ENCODE measurements at regions not wholly inside any gene's neighbourhood (a gene's known extent, or its start where the extent isn't known, plus 50 kb on each side); places are given as distances from the start of the nearest gene placed in this dataset.

DNA sequence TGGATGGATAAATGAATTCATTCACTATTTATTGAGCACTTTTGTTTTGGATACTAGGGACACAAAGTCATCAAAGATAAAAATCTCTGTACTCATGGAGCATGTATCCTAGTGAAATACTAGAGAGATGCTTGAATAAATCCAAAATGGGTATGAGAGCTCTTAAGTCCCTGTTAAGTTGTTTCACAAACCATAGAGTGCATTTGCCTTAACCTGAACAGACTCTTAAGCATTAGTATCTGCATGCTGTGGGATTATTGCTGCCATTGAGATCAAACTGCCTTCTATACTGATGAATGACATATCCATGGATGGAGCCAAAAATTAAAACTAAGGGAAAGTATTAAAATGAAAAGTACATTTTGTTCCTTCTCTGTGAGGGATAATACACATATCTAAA lies 206.5 kb upstream of the KRR1 start:
- Histone ChIP-seq H3K9me2 (ENCODE audit: insufficient read depth, low read length) (no peaks in the 10 kb centered on the region), H3K4me2 (ENCODE audit: low read length) (no peak overlapping the region), H2AFZ (ENCODE audit: low read depth, low read length) (no peak overlapping the region), H3K4me3 (ENCODE audit: low read length) (no peak overlapping the region), H3K9ac (ENCODE audit: low read length) (no peak overlapping the region), H3F3A (ENCODE audit: insufficient read depth, low read length, poor library complexity, severe bottlenecking) (no peaks in the 10 kb centered on the region), H3K36me3 (ENCODE audit: insufficient read depth, low read length) (no peaks in the 10 kb centered on the region), H3K79me2 (replicated peaks; ENCODE audit: insufficient read depth, low read length) (no peaks in the 10 kb centered on the region), H3K27ac (ENCODE audit: low read length) (no peak overlapping the region), H4K20me1 (ENCODE audit: insufficient read depth) (no peaks in the 10 kb centered on the region), H3K9me3 (ENCODE audit: low read length) (no peaks in the 10 kb centered on the region), H3K27me3 (ENCODE audit: insufficient read depth, low read depth, low read length) (no peaks in the 10 kb centered on the region)
- TF ChIP-seq TAF1 (IDR thresholded peaks at IDR 0.05; ENCODE audit: low read depth) (no peak), EZH2 (IDR thresholded peaks at IDR 0.05; ENCODE audit: borderline replicate concordance, insufficient read depth, low read length, poor library complexity, severe bottlenecking) (no peak), SMC3 (conservative IDR thresholded peaks at IDR 0.05; ENCODE audit: poor library complexity) (no peak), MXI1 (conservative IDR thresholded peaks at IDR 0.05; ENCODE audit: poor library complexity, severe bottlenecking) (no peak), CTCF (IDR thresholded peaks at IDR 0.05; ENCODE audit: poor library complexity, severe bottlenecking) (no peak), RAD21 (conservative IDR thresholded peaks at IDR 0.05) (no peak), POLR2AphosphoS5 (IDR thresholded peaks at IDR 0.05) (no peak), EP300 (conservative IDR thresholded peaks at IDR 0.05; ENCODE audit: poor library complexity, severe bottlenecking) (no peak)
- TF ChIP-seq, protein P1, sequence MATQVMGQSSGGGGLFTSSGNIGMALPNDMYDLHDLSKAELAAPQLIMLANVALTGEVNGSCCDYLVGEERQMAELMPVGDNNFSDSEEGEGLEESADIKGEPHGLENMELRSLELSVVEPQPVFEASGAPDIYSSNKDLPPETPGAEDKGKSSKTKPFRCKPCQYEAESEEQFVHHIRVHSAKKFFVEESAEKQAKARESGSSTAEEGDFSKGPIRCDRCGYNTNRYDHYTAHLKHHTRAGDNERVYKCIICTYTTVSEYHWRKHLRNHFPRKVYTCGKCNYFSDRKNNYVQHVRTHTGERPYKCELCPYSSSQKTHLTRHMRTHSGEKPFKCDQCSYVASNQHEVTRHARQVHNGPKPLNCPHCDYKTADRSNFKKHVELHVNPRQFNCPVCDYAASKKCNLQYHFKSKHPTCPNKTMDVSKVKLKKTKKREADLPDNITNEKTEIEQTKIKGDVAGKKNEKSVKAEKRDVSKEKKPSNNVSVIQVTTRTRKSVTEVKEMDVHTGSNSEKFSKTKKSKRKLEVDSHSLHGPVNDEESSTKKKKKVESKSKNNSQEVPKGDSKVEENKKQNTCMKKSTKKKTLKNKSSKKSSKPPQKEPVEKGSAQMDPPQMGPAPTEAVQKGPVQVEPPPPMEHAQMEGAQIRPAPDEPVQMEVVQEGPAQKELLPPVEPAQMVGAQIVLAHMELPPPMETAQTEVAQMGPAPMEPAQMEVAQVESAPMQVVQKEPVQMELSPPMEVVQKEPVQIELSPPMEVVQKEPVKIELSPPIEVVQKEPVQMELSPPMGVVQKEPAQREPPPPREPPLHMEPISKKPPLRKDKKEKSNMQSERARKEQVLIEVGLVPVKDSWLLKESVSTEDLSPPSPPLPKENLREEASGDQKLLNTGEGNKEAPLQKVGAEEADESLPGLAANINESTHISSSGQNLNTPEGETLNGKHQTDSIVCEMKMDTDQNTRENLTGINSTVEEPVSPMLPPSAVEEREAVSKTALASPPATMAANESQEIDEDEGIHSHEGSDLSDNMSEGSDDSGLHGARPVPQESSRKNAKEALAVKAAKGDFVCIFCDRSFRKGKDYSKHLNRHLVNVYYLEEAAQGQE (IDR thresholded peaks at IDR 0.05; ENCODE audit: borderline replicate concordance) = no peak

DNA sequence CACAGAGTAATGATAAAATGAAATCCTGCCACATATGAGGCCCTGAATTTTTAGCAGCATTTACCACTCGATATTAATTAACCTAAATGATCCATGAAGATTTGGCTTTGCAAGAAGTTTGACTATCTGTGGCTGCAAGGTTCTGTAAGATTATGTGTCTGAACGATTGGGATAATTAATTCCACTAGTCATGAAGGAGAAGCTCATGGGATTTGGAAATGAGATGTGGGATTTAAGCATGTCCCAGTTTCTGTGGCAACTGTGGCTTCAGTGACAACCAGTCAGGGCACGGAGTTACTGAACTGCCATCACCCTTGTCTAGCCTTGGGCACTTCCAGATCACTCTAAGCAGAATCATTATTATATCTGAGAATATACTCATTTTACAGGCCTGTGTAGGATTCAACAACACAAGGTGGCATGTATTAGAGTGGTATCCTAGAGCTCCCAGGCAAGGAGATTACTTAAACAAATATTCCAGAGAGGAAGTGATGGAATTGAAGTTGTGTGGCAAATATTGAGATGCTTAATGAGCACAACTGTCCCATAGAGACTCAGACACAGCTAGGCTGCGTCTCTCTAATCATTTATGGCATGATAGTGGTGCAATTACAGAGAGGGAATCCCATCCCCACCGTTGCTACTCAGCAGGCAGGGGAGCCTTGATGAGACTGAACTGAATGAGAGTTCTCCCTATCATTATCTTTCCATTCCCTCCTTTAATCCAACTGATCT lies 205.0 kb upstream of the KRR1 start:
- Histone ChIP-seq H3K9me3 (ENCODE audit: low read length) (no peaks in the 10 kb centered on the region), H3K9me2 (ENCODE audit: insufficient read depth, low read length) (no peaks in the 10 kb centered on the region), H3K27me3 (ENCODE audit: insufficient read depth, low read depth, low read length) (no peaks in the 10 kb centered on the region), H3K4me3 (ENCODE audit: low read length) (peak overlapping the region; percentile 37), H3K79me2 (replicated peaks; ENCODE audit: insufficient read depth, low read length) (no peaks in the 10 kb centered on the region), H3K9ac (ENCODE audit: low read length) (no peak overlapping the region), H3K27ac (ENCODE audit: low read length) (peak overlapping the region; percentile 70), H4K20me1 (ENCODE audit: insufficient read depth) (no peaks in the 10 kb centered on the region), H3K4me2 (ENCODE audit: low read length) (no peak overlapping the region), H3F3A (ENCODE audit: insufficient read depth, low read length, poor library complexity, severe bottlenecking) (no peaks in the 10 kb centered on the region), H3K36me3 (ENCODE audit: insufficient read depth, low read length) (no peaks in the 10 kb centered on the region), H2AFZ (ENCODE audit: low read depth, low read length) (no peak overlapping the region)
- peak; percentile 52 for TF ChIP-seq EP300 (conservative IDR thresholded peaks at IDR 0.05; ENCODE audit: poor library complexity, severe bottlenecking)
- TF ChIP-seq RAD21 (conservative IDR thresholded peaks at IDR 0.05) = peak; percentile 12
- no peak for TF ChIP-seq POLR2AphosphoS5 (IDR thresholded peaks at IDR 0.05)
- peak; percentile 33 for TF ChIP-seq TAF1 (IDR thresholded peaks at IDR 0.05; ENCODE audit: low read depth)
- TF ChIP-seq MXI1 (conservative IDR thresholded peaks at IDR 0.05; ENCODE audit: poor library complexity, severe bottlenecking) = no peak

Measured in neural cell (in vitro differentiated cells).